ENCODE measurements at regions not wholly inside any gene's neighbourhood (a gene's known extent, or its start where the extent isn't known, plus 50 kb on each side); places are given as distances from the start of the nearest gene placed in this dataset.

DNA sequence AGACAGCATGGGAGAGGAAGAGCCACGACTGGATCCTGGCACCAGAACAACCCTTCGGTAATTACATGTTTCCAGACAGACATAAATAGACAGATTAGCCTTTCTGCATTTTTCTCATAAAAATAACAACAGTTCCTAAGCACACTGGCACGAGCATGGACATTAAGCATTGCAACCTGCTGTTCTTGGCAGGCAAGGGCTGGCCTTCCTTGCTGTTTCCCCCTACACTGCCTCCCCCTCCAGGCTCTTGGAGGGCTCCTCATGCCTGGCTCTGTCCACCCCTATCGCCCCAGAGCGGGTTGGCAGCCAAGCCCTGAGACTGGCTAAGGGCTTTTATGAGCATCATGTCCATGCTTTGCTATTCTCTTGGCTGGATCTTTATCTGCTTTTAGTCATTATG lies 89.6 kb downstream of the TTC32 start:
- TF ChIP-seq GATA2 (IDR thresholded peaks at IDR 0.05; ENCODE audit: low read depth, low read length) (no peak), GATA3 (IDR thresholded peaks at IDR 0.05; ENCODE audit: low read depth, low read length) (no peak)
